ENCODE measurements at regions not wholly inside any gene's neighbourhood (a gene's known extent, or its start where the extent isn't known, plus 50 kb on each side); places are given as distances from the start of the nearest gene placed in this dataset.
A peak's percentile ranks its signal among the peaks of the same experiment; 100 is the strongest.

- H3F3A ChIP-seq (ENCODE audit: control insufficient read depth, insufficient read depth), result no peaks in the 10 kb centered on the region
- 0 out of 2 replicates have a peak, but pooled peaks cover 2% of the 10 kb centered on the region for H3K27me3 ChIP-seq (ENCODE audit: control insufficient read depth, low read length)
- H3K9me3 ChIP-seq (ENCODE audit: control insufficient read depth, insufficient read depth, low read length), result no peaks in the 10 kb centered on the region
- H3K27ac ChIP-seq (ENCODE audit: low read depth, low read length), result no peak overlapping the region
- H3K9me2 ChIP-seq (replicated peaks; ENCODE audit: control insufficient read depth, low read length), result no peaks in the 10 kb centered on the region
- no peaks in the 10 kb centered on the region for H3K4me1 ChIP-seq (ENCODE audit: control insufficient read depth, low read length)
- no peak overlapping the region for H3K4me2 ChIP-seq (ENCODE audit: low read length)
- H3K36me3 ChIP-seq (ENCODE audit: control insufficient read depth, low read length), result no peaks in the 10 kb centered on the region
- H3K4me3 ChIP-seq (ENCODE audit: low read length), result no peak overlapping the region
- H3K79me2 ChIP-seq (ENCODE audit: control insufficient read depth, low read length), result no peaks in the 10 kb centered on the region
- no peak for TF ChIP-seq CTCF (IDR thresholded peaks at IDR 0.05; ENCODE audit: low read depth, low read length, poor library complexity, severe bottlenecking)
- TF ChIP-seq EZH2phosphoT487 (IDR thresholded peaks at IDR 0.05; ENCODE audit: borderline replicate concordance, low read length), result no peak
- no peaks in the 10 kb centered on the region for H4K20me1 ChIP-seq (ENCODE audit: control insufficient read depth, insufficient read depth, low read depth, low read length)
Measured at GRCh38 chr12:59374783-59375182, 221.0 kb upstream of the SLC16A7 start.

GRCh38 chr12:59372956-59373355 is 222.9 kb upstream of the SLC16A7 start:
- TF ChIP-seq CTCF (IDR thresholded peaks at IDR 0.05; ENCODE audit: low read depth, low read length, poor library complexity, severe bottlenecking), result peak; percentile 24
- TF ChIP-seq EZH2phosphoT487 (IDR thresholded peaks at IDR 0.05; ENCODE audit: borderline replicate concordance, low read length), result no peak
- Histone ChIP-seq H3K9me2 (replicated peaks; ENCODE audit: control insufficient read depth, low read length) (no peaks in the 10 kb centered on the region), H3K27me3 (ENCODE audit: control insufficient read depth, low read length) (0 out of 2 replicates have a peak, but pooled peaks cover 2% of the 10 kb centered on the region), H4K20me1 (ENCODE audit: control insufficient read depth, insufficient read depth, low read depth, low read length) (no peaks in the 10 kb centered on the region), H3K4me1 (ENCODE audit: control insufficient read depth, low read length) (no peaks in the 10 kb centered on the region), H3K9me3 (ENCODE audit: control insufficient read depth, insufficient read depth, low read length) (no peaks in the 10 kb centered on the region), H3K4me2 (ENCODE audit: low read length) (no peak overlapping the region), H3K36me3 (ENCODE audit: control insufficient read depth, low read length) (no peaks in the 10 kb centered on the region), H3K27ac (ENCODE audit: low read depth, low read length) (no peak overlapping the region), H3F3A (ENCODE audit: control insufficient read depth, insufficient read depth) (no peaks in the 10 kb centered on the region), H3K79me2 (ENCODE audit: control insufficient read depth, low read length) (no peaks in the 10 kb centered on the region), H3K4me3 (ENCODE audit: low read length) (no peak overlapping the region)

- no peaks in the 10 kb centered on the region for H3K36me3 ChIP-seq (ENCODE audit: control insufficient read depth, low read length)
- no peak overlapping the region for H3K4me3 ChIP-seq (ENCODE audit: low read length)
- H3K79me2 ChIP-seq (ENCODE audit: control insufficient read depth, low read length), result no peaks in the 10 kb centered on the region
- H3K9me2 ChIP-seq (replicated peaks; ENCODE audit: control insufficient read depth, low read length), result no peaks in the 10 kb centered on the region
- no peaks in the 10 kb centered on the region for H4K20me1 ChIP-seq (ENCODE audit: control insufficient read depth, insufficient read depth, low read depth, low read length)
- no peak overlapping the region for H3K27ac ChIP-seq (ENCODE audit: low read depth, low read length)
- H3K4me2 ChIP-seq (ENCODE audit: low read length), result no peak overlapping the region
- TF ChIP-seq EZH2phosphoT487 (IDR thresholded peaks at IDR 0.05; ENCODE audit: borderline replicate concordance, low read length) (no peak), CTCF (IDR thresholded peaks at IDR 0.05; ENCODE audit: low read depth, low read length, poor library complexity, severe bottlenecking) (no peak)
- no peaks in the 10 kb centered on the region for H3K27me3 ChIP-seq (ENCODE audit: control insufficient read depth, low read length)
- H3K4me1 ChIP-seq (ENCODE audit: control insufficient read depth, low read length), result no peaks in the 10 kb centered on the region
- no peaks in the 10 kb centered on the region for H3K9me3 ChIP-seq (ENCODE audit: control insufficient read depth, insufficient read depth, low read length)
- H3F3A ChIP-seq (ENCODE audit: control insufficient read depth, insufficient read depth), result no peaks in the 10 kb centered on the region
Measured at GRCh38 chr12:59370933-59371332, 224.9 kb upstream of the SLC16A7 start.

- TF ChIP-seq CTCF (IDR thresholded peaks at IDR 0.05; ENCODE audit: low read depth, low read length, poor library complexity, severe bottlenecking) (no peak), EZH2phosphoT487 (IDR thresholded peaks at IDR 0.05; ENCODE audit: borderline replicate concordance, low read length) (no peak)
- H3K9me3 ChIP-seq (ENCODE audit: control insufficient read depth, insufficient read depth, low read length), result no peaks in the 10 kb centered on the region
- no peaks in the 10 kb centered on the region for H4K20me1 ChIP-seq (ENCODE audit: control insufficient read depth, insufficient read depth, low read depth, low read length)
- H3K4me3 ChIP-seq (ENCODE audit: low read length), result no peak overlapping the region
- H3K79me2 ChIP-seq (ENCODE audit: control insufficient read depth, low read length), result no peaks in the 10 kb centered on the region
- H3K9me2 ChIP-seq (replicated peaks; ENCODE audit: control insufficient read depth, low read length), result no peaks in the 10 kb centered on the region
- H3K4me1 ChIP-seq (ENCODE audit: control insufficient read depth, low read length), result no peaks in the 10 kb centered on the region
- no peaks in the 10 kb centered on the region for H3K36me3 ChIP-seq (ENCODE audit: control insufficient read depth, low read length)
- no peaks in the 10 kb centered on the region for H3K27me3 ChIP-seq (ENCODE audit: control insufficient read depth, low read length)
- no peak overlapping the region for H3K4me2 ChIP-seq (ENCODE audit: low read length)
- H3F3A ChIP-seq (ENCODE audit: control insufficient read depth, insufficient read depth), result no peaks in the 10 kb centered on the region
- H3K27ac ChIP-seq (ENCODE audit: low read depth, low read length), result no peak overlapping the region
Measured at GRCh38 chr12:59365133-59365532, 230.7 kb upstream of the SLC16A7 start.
